Fibroblast of lung (primary cell): ENCODE measurements at regions not wholly inside any gene's neighbourhood (a gene's known extent, or its start where the extent isn't known, plus 50 kb on each side); places are given as distances from the start of the nearest gene placed in this dataset.

Source experiments
- DNase-seq, 2 donors: peaks; one replicate each; pipeline versions ENCODE4 v3.0.0 to v3.0.0-alpha.2; 2010; ENCODE audit warnings: low read depth in 2 of 2
- H2AFZ ChIP-seq: 2 replicates; pipeline ENCODE4 v1.5.1; 2012; ENCODE audit warnings: low read length, control low read depth, inconsistent platforms
- H3K27ac ChIP-seq: 2 replicates; pipeline ENCODE4 v1.5.1; 2011; ENCODE audit warnings: low read length, control low read depth; ENCODE audit not compliant: insufficient read depth
- H3K27me3 ChIP-seq: 2 replicates; pipeline ENCODE4 v1.5.1; 2011; ENCODE audit warnings: mild to moderate bottlenecking, low read length; ENCODE audit not compliant: control insufficient read depth, insufficient read depth
- H3K36me3 ChIP-seq: 2 replicates; pipeline ENCODE4 v1.5.1; 2011; ENCODE audit warnings: low read length; ENCODE audit not compliant: control insufficient read depth, insufficient read depth
- H3K4me1 ChIP-seq: 2 replicates; pipeline ENCODE4 v1.5.1; 2011; ENCODE audit warnings: low read length; ENCODE audit not compliant: control insufficient read depth, insufficient read depth; ENCODE audit errors: extremely low read depth
- H3K4me2 ChIP-seq: 2 replicates; pipeline ENCODE4 v1.5.1; 2011; ENCODE audit warnings: low read length, control low read depth; ENCODE audit not compliant: insufficient read depth; ENCODE audit errors: extremely low read depth
- H3K4me3 ChIP-seq, 4 experiments: fragments of 200-600 bp in 1 of 4; sonication (generic) in 1 of 4; replicated peaks in 1 of 4; 2 replicates each; pipeline ENCODE4 v1.5.1; 2011 to 2016; ENCODE audit warnings: low read length in 4 of 4, low read depth in 3 of 4, mild to moderate bottlenecking in 3 of 4, control low read depth in 2 of 4, inconsistent platforms in 1 of 4, mixed read lengths in 1 of 4; ENCODE audit not compliant: insufficient read depth in 1 of 4; ENCODE audit errors: control extremely low read depth in 1 of 4
- H3K79me2 ChIP-seq: 2 replicates; pipeline ENCODE4 v1.5.1; 2012; ENCODE audit warnings: mild to moderate bottlenecking, low read length, inconsistent platforms; ENCODE audit not compliant: control insufficient read depth, insufficient read depth
- H3K9ac ChIP-seq: 2 replicates; pipeline ENCODE4 v1.5.1; 2011; ENCODE audit warnings: mild to moderate bottlenecking, low read length, control low read depth; ENCODE audit not compliant: insufficient read depth
- H3K9me3 ChIP-seq: 2 replicates; pipeline ENCODE4 v1.5.1; 2012; ENCODE audit warnings: low read depth, low read length; ENCODE audit not compliant: control insufficient read depth, insufficient read depth
- H4K20me1 ChIP-seq: 2 replicates; pipeline ENCODE4 v1.5.1; 2011; ENCODE audit warnings: low read length; ENCODE audit not compliant: control insufficient read depth, insufficient read depth; ENCODE audit errors: extremely low read depth
- CTCF ChIP-seq, 2 donors: IDR thresholded peaks in 1 of 2; conservative IDR thresholded peaks in 1 of 2; 1 replicate in 1 of 2; 2 replicates in 1 of 2; pipeline ENCODE4 v1.5.1; 2011 to 2012; ENCODE audit warnings: low read length in 2 of 2, control low read depth in 1 of 2, inconsistent platforms in 1 of 2, low read depth in 1 of 2, mild to moderate bottlenecking in 1 of 2
- EZH2 ChIP-seq: IDR thresholded peaks from 2 replicates; pipeline ENCODE4 v1.5.1; 2012; ENCODE audit warnings: low read length, control low read depth, mild to moderate bottlenecking; ENCODE audit errors: missing control alignments

DNA sequence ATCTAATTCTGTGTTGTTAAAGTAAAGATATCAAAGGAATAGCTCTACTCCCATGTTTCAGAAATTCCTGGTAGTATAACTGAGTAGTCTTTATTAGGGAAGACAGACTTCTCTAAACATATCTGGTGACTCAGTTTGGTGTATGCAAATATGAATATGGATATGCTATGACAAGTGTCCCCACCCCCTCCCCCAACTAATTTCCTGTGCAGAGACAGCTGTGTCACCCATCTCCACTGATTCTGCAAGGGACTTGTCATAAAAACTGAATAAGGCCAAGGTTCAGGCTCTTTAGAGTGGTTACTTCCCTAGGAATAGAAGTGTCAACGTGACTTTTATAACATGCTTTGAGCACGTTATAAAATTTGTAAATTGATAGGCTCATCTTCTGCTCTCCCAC, 429.1 kb downstream of the DAD1 start:
- H3K4me3 ChIP-seq = no peak overlapping the region
- no peaks in the 10 kb centered on the region for H3K36me3 ChIP-seq
- H3K9ac ChIP-seq = no peak overlapping the region
- H3K79me2 ChIP-seq = no peaks in the 10 kb centered on the region
- TF ChIP-seq EZH2 (no peak), CTCF (conservative IDR thresholded peaks at IDR 0.05 in 1 of 2, IDR thresholded peaks at IDR 0.05 in 1 of 2; ENCODE audit: low read depth in 1 of 2, low read length in 2 of 2) (no peak)
- H3K4me1 ChIP-seq = no peaks in the 10 kb centered on the region
- H3K27ac ChIP-seq = no peak overlapping the region
- H3K9me3 ChIP-seq = no peaks in the 10 kb centered on the region
- no peaks in the 10 kb centered on the region for H4K20me1 ChIP-seq
- no peak overlapping the region for H3K4me2 ChIP-seq
- H3K27me3 ChIP-seq = no peaks in the 10 kb centered on the region
- DNase-seq = no peak
- H2AFZ ChIP-seq = no peak overlapping the region

GRCh38 chr14:22159099-22159498, 429.9 kb downstream of the DAD1 start:
- DNase-seq = peak in 1 of 2 donors; percentile 7
- TF ChIP-seq EZH2 = no peak
- no peak for TF ChIP-seq CTCF (conservative IDR thresholded peaks at IDR 0.05 in 1 of 2, IDR thresholded peaks at IDR 0.05 in 1 of 2; ENCODE audit: low read depth in 1 of 2, low read length in 2 of 2)
- Histone ChIP-seq H3K36me3 (no peaks in the 10 kb centered on the region), H3K4me1 (no peaks in the 10 kb centered on the region), H3K27me3 (no peaks in the 10 kb centered on the region), H3K9me3 (no peaks in the 10 kb centered on the region), H3K79me2 (no peaks in the 10 kb centered on the region), H3K9ac (no peak overlapping the region), H3K4me2 (no peak overlapping the region), H2AFZ (no peak overlapping the region), H3K4me3 (no peak overlapping the region), H3K27ac (no peak overlapping the region), H4K20me1 (no peaks in the 10 kb centered on the region)

GRCh38 chr14:22158560-22158959, 430.5 kb downstream of the DAD1 start:
- no peaks in the 10 kb centered on the region for H4K20me1 ChIP-seq
- H3K27ac ChIP-seq = no peak overlapping the region
- no peaks in the 10 kb centered on the region for H3K27me3 ChIP-seq
- H2AFZ ChIP-seq = no peak overlapping the region
- TF ChIP-seq EZH2 (no peak), CTCF (conservative IDR thresholded peaks at IDR 0.05 in 1 of 2, IDR thresholded peaks at IDR 0.05 in 1 of 2; ENCODE audit: low read depth in 1 of 2, low read length in 2 of 2) (no peak)
- no peak for DNase-seq
- H3K9ac ChIP-seq = no peak overlapping the region
- H3K4me3 ChIP-seq = no peak overlapping the region
- no peak overlapping the region for H3K4me2 ChIP-seq
- no peaks in the 10 kb centered on the region for H3K36me3 ChIP-seq
- no peaks in the 10 kb centered on the region for H3K4me1 ChIP-seq
- no peaks in the 10 kb centered on the region for H3K9me3 ChIP-seq
- H3K79me2 ChIP-seq = no peaks in the 10 kb centered on the region
